ENCODE measurements at regions not wholly inside any gene's neighbourhood (a gene's known extent, or its start where the extent isn't known, plus 50 kb on each side); places are given as distances from the start of the nearest gene placed in this dataset.

- TF ChIP-seq CTCF (IDR thresholded peaks at IDR 0.05) (no peak), POLR2AphosphoS5 (IDR thresholded peaks at IDR 0.05) (no peak), POLR2A (IDR thresholded peaks at IDR 0.05; ENCODE audit: low read depth) (no peak)
Measured at GRCh38 chr10:91726355-91726754, 71.9 kb upstream of the TNKS2 start.
